Cardiac fibroblast (primary cell): ENCODE measurements at regions not wholly inside any gene's neighbourhood (a gene's known extent, or its start where the extent isn't known, plus 50 kb on each side); places are given as distances from the start of the nearest gene placed in this dataset.

Experiments used
- DNase-seq, 2 donors: peaks; one replicate each; pipeline versions ENCODE4 v3.0.0 to v3.0.0-alpha.2; 2010; ENCODE audit warnings: low read depth in 2 of 2
- H3K4me3 ChIP-seq, 2 donors: replicated peaks in 1 of 2; 1 replicate in 1 of 2; 2 replicates in 1 of 2; pipeline ENCODE4 v1.5.1; 2011; ENCODE audit warnings: low read depth in 2 of 2, low read length in 2 of 2, mild to moderate bottlenecking in 2 of 2, moderate library complexity in 1 of 2
- TF ChIP-seq, protein P1 (sequence below): IDR thresholded peaks from one replicate; pipeline ENCODE4 v1.5.1; 2011; ENCODE audit warnings: low read depth, mild to moderate bottlenecking, low read length, inconsistent platforms

DNA sequence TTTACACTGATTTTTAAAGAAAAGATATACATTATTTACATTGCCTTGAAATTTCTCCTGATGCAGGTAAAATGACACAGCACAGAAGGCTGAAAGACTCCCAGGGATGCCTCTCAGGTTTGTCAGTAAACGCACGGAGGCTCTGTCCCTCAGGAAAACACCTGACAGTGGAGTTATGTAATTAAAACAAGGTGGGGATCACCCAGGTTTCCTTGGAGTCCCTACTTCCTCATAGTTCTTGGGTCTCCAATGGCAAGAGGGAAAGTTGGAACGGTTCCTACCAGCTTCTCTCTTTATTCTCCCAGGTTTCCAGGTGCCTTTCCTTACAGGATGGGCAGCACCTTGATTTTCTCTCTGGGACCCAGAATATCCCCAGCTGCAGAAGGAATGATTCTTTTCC lies 654.8 kb downstream of the SLC4A3 start:
- DNase-seq, result no peak
- no peak overlapping the region for H3K4me3 ChIP-seq
- TF ChIP-seq, protein P1, sequence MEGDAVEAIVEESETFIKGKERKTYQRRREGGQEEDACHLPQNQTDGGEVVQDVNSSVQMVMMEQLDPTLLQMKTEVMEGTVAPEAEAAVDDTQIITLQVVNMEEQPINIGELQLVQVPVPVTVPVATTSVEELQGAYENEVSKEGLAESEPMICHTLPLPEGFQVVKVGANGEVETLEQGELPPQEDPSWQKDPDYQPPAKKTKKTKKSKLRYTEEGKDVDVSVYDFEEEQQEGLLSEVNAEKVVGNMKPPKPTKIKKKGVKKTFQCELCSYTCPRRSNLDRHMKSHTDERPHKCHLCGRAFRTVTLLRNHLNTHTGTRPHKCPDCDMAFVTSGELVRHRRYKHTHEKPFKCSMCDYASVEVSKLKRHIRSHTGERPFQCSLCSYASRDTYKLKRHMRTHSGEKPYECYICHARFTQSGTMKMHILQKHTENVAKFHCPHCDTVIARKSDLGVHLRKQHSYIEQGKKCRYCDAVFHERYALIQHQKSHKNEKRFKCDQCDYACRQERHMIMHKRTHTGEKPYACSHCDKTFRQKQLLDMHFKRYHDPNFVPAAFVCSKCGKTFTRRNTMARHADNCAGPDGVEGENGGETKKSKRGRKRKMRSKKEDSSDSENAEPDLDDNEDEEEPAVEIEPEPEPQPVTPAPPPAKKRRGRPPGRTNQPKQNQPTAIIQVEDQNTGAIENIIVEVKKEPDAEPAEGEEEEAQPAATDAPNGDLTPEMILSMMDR, result no peak

DNA sequence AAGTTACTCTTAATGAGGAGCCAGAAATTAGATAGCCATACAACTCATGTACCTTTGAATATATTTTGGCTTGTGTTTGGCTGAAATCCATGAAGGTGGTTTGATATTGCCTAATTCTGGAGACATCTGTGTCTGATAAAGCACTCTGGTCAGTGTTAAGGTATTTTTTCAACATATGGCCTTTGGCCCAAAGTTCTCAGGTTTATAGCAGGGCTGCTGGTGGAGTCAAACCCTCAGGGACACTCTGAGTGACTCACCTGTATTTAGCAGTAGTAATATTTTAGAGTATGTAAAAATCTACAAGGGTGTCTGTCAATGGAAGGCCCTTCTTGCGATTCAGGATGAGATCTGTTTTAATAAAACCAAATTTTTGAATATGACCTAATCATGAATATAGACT lies 666.5 kb downstream of the SLC4A3 start:
- TF ChIP-seq, protein P1, result no peak
- DNase-seq, result no peak
- no peak overlapping the region for H3K4me3 ChIP-seq

DNA sequence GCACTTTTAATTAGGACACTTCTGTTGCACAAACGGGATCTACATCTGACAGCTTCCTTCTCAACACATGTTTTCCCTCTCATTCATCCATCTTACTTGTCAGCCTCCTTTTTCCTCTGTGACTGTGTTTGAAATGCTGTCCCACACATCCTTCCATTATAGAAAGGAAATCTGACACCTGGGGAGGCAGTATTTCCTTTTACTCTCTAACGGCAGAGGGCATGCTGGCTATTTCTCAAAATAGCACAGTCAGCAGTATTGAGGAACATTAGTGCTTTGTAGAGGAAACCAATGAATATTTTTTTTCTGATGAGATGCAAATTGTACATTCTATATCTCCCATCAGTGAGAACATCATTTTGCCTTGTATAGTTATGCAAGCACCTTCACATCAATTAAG lies 668.7 kb downstream of the SLC4A3 start:
- no peak for DNase-seq
- H3K4me3 ChIP-seq, result no peak overlapping the region
- TF ChIP-seq, protein P1, result no peak

DNA sequence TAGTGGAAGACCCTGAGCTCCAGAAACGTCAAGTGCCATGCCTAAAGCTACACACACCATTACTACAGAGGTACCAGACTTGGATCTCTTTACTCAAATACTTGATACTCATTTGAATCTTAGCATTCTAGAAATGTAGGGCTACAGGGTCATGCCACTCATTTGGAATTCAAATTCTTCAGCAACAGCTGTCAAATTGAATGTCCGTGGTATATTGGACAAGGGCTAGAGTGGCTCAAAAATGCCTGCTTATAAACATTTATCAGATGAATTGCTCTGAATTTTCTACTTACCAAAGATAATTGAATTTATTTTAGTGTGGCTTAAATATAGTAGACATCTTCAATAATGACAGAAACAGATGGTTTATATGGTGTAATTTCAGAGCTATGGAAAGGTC lies 669.7 kb downstream of the SLC4A3 start:
- TF ChIP-seq, protein P1, result no peak
- DNase-seq, result no peak
- no peak overlapping the region for H3K4me3 ChIP-seq

DNA sequence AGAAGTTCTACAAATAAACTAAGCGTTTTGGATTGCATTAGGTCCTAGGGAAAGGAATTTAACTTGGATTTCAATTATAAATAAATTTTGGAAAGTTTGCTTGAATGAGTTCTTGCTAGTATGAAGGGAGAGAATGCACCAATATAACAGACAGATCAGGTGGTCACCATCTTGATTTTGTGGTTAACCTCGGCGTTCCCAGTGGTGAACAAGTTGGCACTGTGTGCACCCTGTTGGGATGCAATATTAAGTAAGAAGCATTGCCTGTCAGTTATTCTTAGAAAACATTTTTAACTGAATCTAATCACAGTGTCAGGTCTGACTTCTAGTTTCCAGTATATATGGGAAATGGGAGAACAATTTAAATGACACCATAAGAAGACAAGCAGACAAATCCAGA lies 673.4 kb downstream of the SLC4A3 start:
- TF ChIP-seq, protein P1, result no peak
- no peak for DNase-seq
- no peak overlapping the region for H3K4me3 ChIP-seq

DNA sequence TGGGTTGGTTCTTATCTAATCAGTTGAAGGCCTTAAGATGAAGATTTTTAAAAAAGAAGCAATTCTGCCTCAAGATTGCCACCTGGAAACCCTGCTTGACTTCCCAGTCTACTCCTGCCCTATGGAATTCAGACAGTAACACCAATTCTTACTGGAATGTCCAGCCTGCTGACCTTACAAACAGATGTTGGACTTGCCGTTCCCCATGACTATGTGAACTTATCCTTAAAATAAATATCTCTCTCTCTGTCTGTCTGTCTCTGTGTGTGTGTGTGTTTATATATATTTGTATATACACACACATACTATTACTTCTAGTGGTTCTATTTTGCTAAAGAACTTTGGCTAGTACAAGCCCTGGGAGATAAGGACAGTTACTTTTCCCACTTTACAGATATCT lies 675.3 kb downstream of the SLC4A3 start:
- TF ChIP-seq, protein P1, result no peak
- DNase-seq, result no peak
- H3K4me3 ChIP-seq, result no peak overlapping the region

DNA sequence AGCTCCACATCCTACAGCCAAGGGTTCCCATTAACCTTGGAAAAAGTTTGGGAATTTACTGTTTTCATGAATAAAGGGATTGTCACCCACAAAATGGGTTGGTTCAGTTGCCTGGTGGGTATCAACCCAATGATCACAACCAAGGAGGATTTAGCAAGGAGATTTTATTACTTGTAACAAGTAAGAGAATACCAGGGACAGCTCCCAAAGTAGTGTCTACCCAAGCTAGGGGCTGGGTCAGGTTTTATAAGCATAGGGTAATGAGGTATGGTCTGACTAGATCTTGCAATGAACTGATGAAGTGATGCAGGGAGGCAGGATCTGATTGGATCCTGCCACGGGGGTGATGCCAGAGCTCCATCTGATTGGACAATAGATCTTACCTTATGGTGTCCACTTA lies 681.8 kb downstream of the SLC4A3 start:
- no peak overlapping the region for H3K4me3 ChIP-seq
- DNase-seq, result no peak
- TF ChIP-seq, protein P1, result no peak
